Middle frontal gyrus (tissue), 1 donor: ENCODE measurements at regions not wholly inside any gene's neighbourhood (a gene's known extent, or its start where the extent isn't known, plus 50 kb on each side); places are given as distances from the start of the nearest gene placed in this dataset.

Source experiments
- DNase-seq: peaks from one replicate; pipeline ENCODE4 v3.0.0-alpha.2; 2015; ENCODE audit warnings: low spot score; ENCODE audit errors: extremely low spot score

DNA sequence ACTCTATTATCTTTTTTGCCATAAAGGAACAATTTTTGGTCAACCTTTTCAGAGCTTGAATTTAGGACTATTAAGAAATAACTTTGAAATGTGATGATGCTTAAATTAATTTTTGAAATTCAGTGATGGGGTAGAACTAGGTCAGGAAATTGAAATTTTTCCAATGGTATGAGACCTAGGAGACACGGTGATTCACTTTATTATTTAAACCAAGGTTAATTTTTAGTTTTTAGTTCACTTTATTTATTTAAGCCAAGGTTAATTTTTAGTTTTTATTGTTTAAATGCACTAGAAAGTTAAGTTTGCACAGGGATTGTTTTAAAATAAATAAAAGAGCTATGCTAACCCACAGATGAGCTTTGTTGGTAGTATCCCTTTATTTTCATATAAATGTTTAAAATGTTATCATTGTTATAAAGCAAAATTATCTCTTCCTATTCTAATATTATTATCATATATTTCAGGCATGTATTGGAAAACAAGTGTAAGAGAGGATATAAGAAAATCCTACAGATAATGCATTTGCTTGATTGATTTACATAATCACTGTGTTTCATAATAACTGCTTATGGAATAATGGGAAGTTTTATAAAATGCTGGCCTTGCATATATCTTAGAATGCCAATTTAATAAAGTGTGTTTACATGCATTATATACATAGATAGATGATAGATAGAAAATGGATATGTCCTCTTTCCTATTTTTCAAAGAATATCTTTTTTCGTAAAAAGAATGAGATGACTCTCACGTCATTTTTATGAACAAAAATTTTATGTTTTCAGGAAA, 163.6 kb downstream of the HGF start:
- DNase-seq = no peak

DNA sequence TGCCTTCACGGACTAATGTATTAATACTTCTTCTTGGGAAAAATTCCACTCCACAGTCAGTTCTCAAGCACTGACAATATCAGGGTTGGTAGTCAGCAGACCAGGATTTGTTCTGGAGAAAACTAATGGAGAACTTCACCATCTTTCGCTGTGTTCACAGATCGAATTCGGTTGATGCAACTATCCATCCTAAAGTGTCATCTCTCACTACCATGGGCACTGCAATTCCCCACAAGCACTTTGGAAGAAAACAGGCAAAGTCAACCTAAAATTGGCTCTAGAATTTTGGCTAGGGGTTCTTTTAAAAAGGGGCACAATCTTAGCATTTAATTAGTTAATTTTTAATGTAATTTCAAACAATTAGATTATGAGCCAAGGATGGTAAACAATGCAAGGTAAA, 164.4 kb downstream of the HGF start:
- DNase-seq = no peak

DNA sequence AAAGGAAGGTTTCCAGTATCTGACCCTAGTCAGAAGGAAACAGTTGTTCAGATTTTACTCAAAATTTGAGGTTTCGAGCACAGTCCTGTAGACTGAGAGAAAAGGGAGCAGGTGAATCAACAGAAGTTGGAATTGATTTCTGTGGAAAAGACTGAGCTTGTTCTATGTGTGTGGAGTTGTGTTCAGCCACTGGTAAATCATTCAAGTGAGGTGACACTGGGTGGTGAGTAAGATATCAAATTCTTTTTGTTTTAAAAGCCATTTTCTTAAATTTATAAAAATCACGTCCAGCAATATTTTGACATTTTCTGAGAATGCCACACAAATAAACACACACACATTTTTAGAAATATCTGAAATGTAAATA, 165.1 kb downstream of the HGF start:
- DNase-seq = no peak

DNA sequence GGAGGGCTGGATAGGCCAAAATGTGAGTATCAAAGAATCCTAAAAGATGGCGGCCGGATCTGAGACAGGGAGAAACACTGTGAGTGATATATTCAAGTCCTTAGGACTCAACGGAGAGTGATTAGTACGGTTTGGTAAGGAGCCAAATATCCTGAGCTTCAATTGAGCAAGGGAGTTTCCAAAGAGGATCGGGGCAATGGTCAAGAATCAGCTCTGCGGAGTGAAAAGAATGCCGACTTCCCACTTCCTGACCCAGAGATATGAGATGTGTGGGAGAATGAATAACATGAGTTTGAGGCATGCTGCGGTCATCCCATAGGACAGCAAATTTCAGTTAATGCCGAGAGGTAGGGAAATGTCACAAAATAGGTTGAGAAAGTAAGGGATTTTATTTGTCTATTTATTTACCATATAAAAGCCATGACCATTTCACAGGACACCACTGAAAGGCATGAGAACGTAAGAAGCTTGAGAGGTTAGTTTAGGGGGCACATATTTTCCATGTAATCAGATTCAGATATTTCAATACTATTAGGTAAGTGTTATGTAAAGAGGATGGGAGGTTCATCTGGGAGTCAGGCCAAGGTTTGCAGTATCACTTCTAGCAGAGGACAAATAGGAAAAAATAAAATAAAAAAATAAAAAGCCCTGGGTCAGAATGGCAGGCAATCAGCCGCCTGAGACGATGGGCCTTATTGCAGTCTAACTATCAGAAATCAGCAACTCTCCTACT, 165.6 kb downstream of the HGF start:
- DNase-seq = no peak

DNA sequence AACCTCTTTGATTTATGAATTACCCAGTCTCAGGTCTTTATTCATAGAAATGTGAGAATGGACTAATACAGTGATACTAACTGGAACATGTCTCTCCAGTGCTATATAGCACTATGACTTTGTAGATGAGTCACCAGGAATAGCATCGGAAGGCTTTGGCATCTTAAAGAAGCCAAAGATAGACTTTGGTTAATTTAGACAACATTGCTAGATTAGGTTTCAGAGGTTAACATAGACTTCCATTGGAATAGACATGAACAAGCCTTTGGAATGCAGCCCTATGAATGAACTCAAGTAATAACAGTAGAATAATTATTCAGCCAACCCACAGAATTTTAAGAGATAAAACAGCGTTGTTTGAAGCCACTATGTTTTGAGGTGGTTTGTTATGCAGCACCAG, 169.2 kb downstream of the HGF start:
- no peak for DNase-seq

DNA sequence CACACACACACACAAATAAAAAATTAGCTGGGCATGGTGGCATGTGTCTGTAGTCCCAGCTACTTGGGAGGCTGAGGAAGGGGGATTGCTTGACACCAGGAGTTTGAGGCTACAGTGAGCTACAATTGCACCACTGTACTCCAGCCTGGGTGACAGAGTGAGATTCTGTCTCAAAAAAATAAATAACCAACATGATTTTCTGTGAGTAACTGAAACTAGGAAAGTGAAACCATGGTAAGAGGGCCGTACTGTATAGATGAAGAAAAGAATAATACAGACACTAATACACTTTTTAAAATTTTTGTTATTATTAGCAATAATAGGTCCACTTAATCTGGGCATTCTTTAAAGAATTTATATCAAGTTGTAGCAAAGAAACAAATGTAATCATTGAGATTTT, 170.9 kb downstream of the HGF start:
- no peak for DNase-seq

DNA sequence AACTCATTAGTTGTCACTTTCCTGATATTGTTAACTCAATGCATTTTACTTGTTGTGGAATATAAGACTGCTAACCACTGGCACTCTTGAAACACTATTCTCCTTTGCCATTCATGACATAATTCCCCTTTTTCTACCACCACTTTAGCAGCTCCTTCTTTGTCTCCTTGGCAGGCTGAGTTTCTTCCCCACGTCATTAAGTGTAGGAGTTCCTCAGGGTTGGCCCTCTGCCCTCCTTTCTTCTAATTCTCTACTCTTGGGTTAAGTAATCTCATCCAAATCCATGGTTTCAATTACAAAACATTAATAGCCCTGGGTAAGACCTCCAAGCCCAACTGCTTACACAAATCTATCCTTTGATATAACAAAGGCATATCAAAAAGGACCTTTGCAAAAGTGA, 175.1 kb downstream of the HGF start:
- DNase-seq = no peak

DNA sequence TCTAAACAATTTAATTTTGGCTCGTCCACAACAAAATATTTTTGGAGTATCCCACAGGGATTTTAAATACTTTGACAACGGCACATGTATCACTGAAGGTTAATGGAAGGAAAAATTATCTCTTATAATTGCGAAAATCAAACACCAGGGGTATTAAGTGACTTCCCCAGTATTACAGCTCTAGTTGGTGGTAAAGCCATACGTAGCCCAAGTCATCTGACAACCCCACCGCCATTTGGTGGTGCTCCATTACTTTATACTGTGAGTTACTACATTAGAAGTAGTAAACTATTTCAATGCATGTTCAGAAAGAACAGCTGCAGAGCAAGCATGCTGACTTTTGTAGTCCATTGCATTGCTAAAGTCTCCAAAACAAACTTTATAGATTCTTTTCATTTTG, 179.7 kb downstream of the HGF start:
- no peak for DNase-seq

DNA sequence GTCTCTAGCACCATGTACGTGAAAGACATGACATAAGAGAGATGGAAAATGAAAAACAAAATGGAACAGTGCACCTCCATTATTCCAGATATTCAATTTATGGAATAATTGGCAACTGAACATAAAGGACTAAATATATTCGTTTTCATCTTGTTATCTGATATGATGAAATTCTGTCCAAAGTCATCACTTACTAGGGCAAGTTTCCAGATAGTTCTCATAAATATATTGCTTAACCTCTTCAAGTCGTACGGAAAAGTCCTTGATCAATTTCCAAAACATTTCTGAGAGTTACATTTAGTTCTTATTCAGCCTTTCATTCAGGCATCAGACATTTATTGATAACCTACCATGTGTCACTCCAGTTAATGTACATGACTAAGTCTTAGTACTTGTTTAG, 185.2 kb downstream of the HGF start:
- DNase-seq = no peak

DNA sequence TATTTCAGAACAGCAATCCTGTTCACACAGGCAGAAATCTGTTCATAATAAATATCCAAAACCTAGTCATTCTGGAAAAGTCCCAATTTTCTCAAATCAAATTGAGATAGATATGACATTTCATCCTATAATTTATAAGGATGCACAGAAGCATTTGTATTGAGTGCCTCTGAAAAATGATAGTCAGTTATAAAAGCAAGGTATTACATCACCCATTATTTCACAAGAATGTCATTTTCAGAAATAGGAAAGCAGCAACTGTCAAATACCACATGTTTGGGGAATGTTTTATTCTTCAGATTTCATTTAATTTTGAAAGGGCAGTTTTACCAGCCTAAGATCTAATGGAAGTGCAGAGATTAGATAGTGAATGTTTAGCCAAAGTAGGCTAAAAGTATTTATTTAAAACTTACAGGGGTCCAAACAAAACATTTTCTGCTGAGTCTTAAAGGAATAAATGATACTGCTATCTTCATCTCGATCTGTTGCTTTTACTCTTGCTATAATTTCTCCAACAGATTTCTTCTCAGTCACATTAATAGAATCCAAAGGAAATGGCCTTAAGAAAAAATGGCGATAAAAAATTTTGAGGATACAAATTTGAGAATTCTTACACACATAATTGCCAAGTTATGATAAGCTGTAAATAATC, 185.8 kb downstream of the HGF start:
- no peak for DNase-seq

DNA sequence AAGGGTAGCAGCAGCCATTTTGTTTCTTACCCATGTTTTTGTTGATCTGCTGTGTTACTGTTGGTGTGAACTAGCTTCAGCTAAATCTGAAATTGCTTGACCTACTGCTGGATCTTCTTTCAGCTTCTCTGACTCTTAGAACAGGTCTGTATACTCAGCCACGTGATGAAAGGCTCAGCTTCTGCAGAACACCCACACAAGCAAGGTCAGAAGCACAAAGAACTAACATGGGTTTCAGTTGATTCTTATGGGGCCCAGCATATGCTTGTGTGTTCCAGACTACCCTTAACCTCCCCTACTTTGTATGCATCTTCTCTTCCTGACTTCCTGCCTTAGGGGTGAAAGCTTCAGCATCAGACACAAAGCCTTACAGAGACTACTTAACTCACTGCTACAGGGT, 186.8 kb downstream of the HGF start:
- no peak for DNase-seq

DNA sequence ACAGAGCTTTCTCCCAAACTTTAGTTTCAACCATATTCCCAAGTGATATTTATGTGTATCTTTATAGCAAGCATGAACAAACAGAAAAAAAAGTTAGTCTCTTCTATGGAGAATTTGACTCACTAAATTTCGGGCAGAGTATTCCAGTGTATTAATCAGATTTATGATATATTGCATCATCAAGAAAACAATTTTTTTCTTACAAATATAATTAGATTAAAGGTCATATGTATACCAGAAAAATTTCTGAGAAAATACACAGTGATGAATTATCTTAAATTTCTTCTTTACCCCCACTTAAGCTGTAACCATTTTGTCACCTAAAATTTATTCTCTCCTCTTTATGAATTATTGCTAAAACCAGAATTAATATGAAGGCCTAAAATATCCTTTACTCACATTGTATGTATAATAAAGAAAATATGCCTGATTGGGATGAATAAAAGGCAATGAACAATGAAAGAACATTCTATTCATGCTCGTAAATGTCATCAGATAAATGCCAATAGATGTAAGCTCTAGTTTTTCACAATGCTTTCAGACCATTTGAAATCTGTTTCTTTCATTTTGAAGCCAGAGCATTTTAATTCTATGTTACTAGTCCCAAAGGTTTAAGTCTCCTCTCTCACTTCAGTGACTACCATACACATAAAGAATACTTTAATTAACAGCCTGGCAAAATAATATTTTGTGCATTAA, 192.1 kb downstream of the HGF start:
- DNase-seq = no peak

DNA sequence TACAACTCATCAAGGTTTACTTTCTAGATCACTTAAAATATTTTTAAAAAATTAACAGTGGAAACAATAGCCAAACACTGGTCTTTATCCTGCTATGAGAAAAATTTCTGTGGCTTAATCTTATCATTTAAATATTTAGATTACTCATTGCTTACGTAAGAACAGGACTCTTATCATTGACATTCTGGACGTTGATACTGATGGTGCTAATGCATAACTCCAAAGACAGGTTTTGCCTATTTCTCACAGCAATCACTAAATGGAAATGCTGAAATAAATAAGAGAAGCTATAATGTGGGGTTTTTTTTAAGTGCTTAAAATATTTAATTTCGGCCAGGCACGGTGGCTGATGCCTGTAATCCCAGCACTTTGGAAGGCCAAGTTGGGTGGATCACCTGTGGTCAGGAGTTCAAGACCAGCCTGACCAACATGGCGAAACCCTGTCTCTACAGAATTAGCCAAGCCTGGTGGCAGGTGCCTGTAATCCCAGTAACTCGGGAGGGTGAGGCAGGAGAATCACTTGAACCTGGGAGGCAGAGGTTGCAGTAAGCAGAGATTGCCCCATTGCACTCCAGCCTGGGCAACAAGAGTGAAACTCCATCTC, 195.0 kb downstream of the HGF start:
- DNase-seq = no peak

DNA sequence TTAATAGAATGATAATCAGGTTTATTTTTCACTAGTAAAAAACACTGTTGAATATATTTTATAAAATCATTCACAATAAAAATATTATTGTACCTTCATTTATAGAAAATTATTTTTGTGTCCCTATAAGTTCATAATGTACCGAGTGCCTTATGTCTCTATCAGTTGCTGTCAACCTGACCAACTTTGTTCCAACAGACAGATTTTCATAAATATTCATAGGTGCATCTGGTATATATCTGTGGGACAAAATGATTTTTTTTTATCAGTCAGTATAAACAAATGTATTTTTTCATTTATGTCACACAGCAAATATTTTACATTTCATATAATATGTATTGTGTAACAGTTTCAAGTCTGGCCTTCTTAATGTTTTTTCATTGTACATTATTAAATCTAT, 195.9 kb downstream of the HGF start:
- DNase-seq = no peak

DNA sequence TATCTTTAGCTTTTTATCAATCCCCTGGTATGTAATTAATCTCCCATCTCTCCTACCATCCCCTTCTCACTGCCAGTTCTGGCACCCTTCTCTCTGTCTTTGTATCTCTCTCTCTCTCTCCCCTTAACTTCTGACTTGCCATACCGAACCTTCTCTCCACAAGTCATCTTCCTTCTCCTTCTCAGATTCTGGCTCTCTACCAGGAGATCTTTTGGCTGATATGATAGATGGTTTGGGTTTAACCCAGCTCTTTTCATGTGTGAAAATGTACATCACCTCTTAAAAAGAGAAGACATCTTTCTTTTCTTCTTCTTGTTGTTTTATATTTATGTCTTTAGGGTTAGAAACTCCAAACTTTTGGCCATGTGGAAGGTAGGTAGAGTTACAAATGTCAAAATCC, 196.7 kb downstream of the HGF start:
- DNase-seq = no peak

DNA sequence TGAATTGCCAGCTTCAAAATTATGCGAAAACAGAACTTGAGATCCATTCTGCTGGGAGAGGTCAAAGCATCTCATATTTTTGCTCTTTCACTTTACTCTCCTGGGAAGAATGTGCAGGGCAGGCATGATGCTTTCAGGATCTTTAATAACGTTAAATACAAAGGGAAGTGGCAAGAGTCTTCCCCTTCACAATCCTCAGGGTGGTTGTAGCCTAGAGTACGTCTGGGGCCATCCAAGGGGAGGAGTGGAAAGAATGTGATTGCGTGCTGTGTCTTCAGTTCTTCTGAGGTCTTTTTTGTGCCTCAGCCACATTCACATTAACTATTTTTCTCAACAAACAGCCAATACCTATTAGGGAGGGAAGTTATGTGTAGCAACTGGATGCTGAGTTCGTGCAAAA, 207.3 kb downstream of the HGF start:
- no peak for DNase-seq

DNA sequence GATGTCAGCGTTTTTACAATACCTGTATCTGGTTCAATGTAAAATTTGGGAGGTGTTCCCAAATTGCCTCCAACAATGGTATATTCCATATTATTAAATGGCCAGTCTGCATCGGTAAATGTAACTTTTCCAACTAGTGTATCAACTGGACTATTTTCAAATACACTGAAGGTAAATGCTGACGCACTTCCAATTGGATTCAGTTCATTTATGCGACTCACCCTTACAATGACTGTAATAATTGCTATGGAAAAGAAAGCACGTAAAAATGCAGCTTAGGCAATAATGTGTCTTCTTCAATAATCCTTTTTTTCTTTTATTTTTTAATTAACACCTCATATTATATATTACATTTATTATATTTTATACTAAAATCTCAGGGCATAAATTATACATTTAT, 209.1 kb downstream of the HGF start:
- no peak for DNase-seq

DNA sequence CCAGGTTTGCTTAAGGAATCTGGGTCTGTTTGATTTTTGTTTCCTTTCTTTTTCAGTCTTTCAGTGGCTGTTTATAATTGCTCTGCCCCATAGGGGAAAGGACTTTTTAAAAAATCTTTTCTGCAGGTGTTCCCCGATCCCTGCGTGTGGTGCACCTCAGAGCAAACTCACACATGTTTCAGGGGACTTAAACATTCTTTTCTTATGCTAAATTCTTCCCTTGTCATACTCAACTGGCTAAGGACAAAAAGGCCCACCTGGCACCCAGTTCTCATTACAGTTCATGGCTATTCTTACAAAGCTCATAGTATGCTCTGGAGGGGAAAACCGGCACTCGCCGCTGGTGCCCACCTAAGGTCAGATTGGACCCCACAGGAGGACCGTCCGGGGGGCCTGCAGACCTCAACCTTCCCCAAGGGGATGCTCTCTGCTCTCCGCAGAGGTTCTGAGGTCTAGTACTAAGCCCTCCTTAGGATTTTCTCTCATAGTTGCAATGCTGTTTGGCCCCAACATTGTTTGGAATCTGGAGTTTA, 220.3 kb downstream of the HGF start:
- no peak for DNase-seq

DNA sequence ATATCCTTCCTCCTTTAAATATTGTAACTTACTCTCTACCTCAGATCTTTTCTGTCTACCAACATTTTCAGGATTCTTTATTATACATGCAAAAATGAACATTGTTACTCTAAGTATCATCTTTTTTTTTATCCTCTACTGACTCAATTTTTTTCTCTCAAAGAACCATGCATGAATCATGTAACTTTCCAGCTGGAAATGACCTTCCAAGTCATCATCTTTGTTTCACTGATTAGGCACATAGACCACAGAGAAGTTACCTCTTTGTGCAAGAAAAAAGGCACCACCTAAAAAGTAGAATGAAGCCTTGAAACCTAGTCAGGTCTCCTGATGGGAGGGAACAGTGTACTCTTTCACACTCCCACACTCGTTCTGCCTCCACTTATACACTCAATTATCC, 234.9 kb downstream of the HGF start:
- DNase-seq = no peak

DNA sequence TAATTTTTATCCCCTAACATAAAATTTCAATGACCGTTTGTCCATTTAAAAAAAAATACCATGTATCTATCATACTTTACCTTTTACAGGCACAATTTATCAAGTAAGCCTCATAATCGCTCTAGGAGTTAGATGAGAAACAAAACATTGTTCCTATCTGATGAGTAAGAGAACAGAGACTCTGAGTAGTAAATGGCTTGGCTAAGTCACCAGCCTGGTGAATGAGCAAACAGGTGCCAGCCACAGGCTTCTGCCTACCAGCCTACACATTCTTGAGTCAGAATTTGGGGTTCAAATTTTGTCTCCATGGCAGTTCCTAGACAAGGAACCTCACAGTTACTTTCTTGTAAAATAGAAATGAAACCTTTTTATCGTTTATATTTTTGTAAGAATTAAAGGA, 235.4 kb downstream of the HGF start:
- DNase-seq = no peak

DNA sequence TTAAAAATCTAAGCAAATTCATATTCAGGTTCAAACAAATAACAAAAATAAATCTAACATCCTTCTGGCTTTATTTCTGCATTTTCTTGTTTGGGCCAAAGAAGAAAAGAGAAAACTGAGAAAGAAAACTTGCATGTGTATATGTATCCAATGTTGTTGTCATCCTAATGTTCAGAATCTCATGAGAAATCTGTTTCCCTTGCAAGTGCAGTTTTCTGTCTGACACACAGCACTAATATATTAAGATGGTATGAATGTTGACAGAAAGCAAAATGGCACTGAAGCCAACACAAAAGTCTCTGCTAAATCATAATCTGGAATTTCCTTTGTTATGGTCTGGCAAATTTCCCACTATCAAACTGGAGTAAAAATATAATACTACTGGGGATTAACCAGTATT, 235.9 kb downstream of the HGF start:
- DNase-seq = no peak
